ENCODE measurements at regions not wholly inside any gene's neighbourhood (a gene's known extent, or its start where the extent isn't known, plus 50 kb on each side); places are given as distances from the start of the nearest gene placed in this dataset.

GRCh38 chr1:90457985-90458384 lies 259.1 kb downstream of the BARHL2 start:
- H3K36me3 Mint-ChIP-seq (ENCODE audit: insufficient read depth, unreplicated experiment), result no peaks in the 10 kb centered on the region
- no peaks in the 10 kb centered on the region for H3K9me3 Mint-ChIP-seq (ENCODE audit: unreplicated experiment)
- no peak for DNase-seq (ENCODE audit: unreplicated experiment)
- ChIA-PET CTCF (interaction anchor here (0.5 to 0.6 kb wide), 2 partner anchors 381 to 703 kb away, joined by 3 read pairs; no protein-coding TSS in a partner anchor), POLR2A (no interaction called here)
- no peak for TF ChIP-seq CTCF (IDR thresholded peaks at IDR 0.05; ENCODE audit: unreplicated experiment)
- no peak overlapping the region for H3K4me3 Mint-ChIP-seq (ENCODE audit: unreplicated experiment)
- no peaks in the 10 kb centered on the region for H3K4me1 Mint-ChIP-seq (ENCODE audit: insufficient read depth, unreplicated experiment)
- intact Hi-C loops (cut with micrococcal nuclease), result no loop called here
- H3K27me3 Mint-ChIP-seq (ENCODE audit: insufficient read depth, unreplicated experiment), result peaks cover 23% of the 10 kb centered on the region
- BruUV-seq (replicated peaks), result no TSS peak
- no peak overlapping the region for H3K27ac Mint-ChIP-seq (ENCODE audit: low read depth, unreplicated experiment)

GRCh38 chr1:90452491-90452890 lies 264.6 kb downstream of the BARHL2 start:
- H3K27me3 Mint-ChIP-seq (ENCODE audit: insufficient read depth, unreplicated experiment), result no peaks in the 10 kb centered on the region
- no peak overlapping the region for H3K27ac Mint-ChIP-seq (ENCODE audit: low read depth, unreplicated experiment)
- H3K36me3 Mint-ChIP-seq (ENCODE audit: insufficient read depth, unreplicated experiment), result no peaks in the 10 kb centered on the region
- CTCF ChIA-PET, result no interaction called here
- no peak for DNase-seq (ENCODE audit: unreplicated experiment)
- H3K4me1 Mint-ChIP-seq (ENCODE audit: insufficient read depth, unreplicated experiment), result no peaks in the 10 kb centered on the region
- H3K4me3 Mint-ChIP-seq (ENCODE audit: unreplicated experiment), result no peak overlapping the region
- H3K9me3 Mint-ChIP-seq (ENCODE audit: unreplicated experiment), result no peaks in the 10 kb centered on the region
- POLR2A ChIA-PET, result no interaction called here
- intact Hi-C loops (cut with micrococcal nuclease), result no loop called here
- no TSS peak for BruUV-seq (replicated peaks)
- no peak for TF ChIP-seq CTCF (IDR thresholded peaks at IDR 0.05; ENCODE audit: unreplicated experiment)

- Mint-ChIP-seq H3K9me3 (ENCODE audit: unreplicated experiment) (peaks cover 11% of the 10 kb centered on the region), H3K36me3 (ENCODE audit: insufficient read depth, unreplicated experiment) (no peaks in the 10 kb centered on the region), H3K4me1 (ENCODE audit: insufficient read depth, unreplicated experiment) (no peaks in the 10 kb centered on the region), H3K4me3 (ENCODE audit: unreplicated experiment) (no peak overlapping the region), H3K27ac (ENCODE audit: low read depth, unreplicated experiment) (no peak overlapping the region), H3K27me3 (ENCODE audit: insufficient read depth, unreplicated experiment) (no peaks in the 10 kb centered on the region)
- ChIA-PET POLR2A (interaction anchor here (0.7 kb wide), 1 partner anchor 327 kb away, joined by 3 read pairs; no protein-coding TSS in a partner anchor), CTCF (no interaction called here)
- DNase-seq (ENCODE audit: unreplicated experiment), result peak; percentile 8
- no peak for TF ChIP-seq CTCF (IDR thresholded peaks at IDR 0.05; ENCODE audit: unreplicated experiment)
- no TSS peak for BruUV-seq (replicated peaks)
- intact Hi-C loops (cut with micrococcal nuclease), result no loop called here
These were observed 273.7 kb downstream of the BARHL2 start for GRCh38 chr1:90443354-90443753.

GRCh38 chr1:90435351-90435750 lies 281.8 kb downstream of the BARHL2 start:
- ChIA-PET CTCF (interaction anchor here (0.6 to 0.8 kb wide), 2 partner anchors 51 to 68 kb away, joined by 3 read pairs; no protein-coding TSS in a partner anchor), POLR2A (no interaction called here)
- H3K4me1 Mint-ChIP-seq (ENCODE audit: insufficient read depth, unreplicated experiment), result no peaks in the 10 kb centered on the region
- TF ChIP-seq CTCF (IDR thresholded peaks at IDR 0.05; ENCODE audit: unreplicated experiment), result no peak
- H3K9me3 Mint-ChIP-seq (ENCODE audit: unreplicated experiment), result no peaks in the 10 kb centered on the region
- no peaks in the 10 kb centered on the region for H3K27me3 Mint-ChIP-seq (ENCODE audit: insufficient read depth, unreplicated experiment)
- no TSS peak for BruUV-seq (replicated peaks)
- H3K4me3 Mint-ChIP-seq (ENCODE audit: unreplicated experiment), result no peak overlapping the region
- DNase-seq (ENCODE audit: unreplicated experiment), result no peak
- no peaks in the 10 kb centered on the region for H3K36me3 Mint-ChIP-seq (ENCODE audit: insufficient read depth, unreplicated experiment)
- intact Hi-C loops (cut with micrococcal nuclease), result no loop called here
- no peak overlapping the region for H3K27ac Mint-ChIP-seq (ENCODE audit: low read depth, unreplicated experiment)

All from MCF 10A (cell line).